GM21717 (cell line): ENCODE measurements at regions not wholly inside any gene's neighbourhood (a gene's known extent, or its start where the extent isn't known, plus 50 kb on each side); places are given as distances from the start of the nearest gene placed in this dataset.

Source experiments
- ATAC-seq: cut with Tn5 transposase; IDR thresholded peaks from one replicate; pipeline ENCODE4 v1.9.1; 2021; ENCODE audit warnings: mild to moderate bottlenecking, moderate library complexity; ENCODE audit not compliant: unreplicated experiment

GRCh38 chr14:35456261-35456660 is 51.7 kb upstream of the NFKBIA start:
- ATAC-seq: no peak

- ATAC-seq: no peak
These were observed 53.9 kb upstream of the NFKBIA start for GRCh38 chr14:35458442-35458841.

DNA sequence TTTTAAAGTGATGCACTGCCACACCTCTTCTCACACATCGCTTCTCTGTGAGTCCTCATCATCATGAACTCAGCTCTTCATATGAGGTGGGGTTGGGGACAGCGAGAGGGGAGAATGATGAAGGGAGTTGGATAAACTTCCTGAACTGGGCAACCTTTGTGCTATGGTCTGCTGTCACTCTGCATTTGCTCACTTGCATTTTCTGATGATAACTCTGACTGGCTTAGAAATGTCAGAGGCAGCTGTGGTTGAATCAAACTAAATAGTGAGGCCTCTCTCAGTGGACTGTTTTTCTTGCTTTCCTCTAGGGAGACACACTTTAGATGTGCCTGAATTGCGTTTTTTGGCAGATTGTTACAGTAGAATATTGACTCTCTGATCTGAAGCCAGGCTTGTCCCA is 55.2 kb upstream of the NFKBIA start:
- ATAC-seq: no peak

- no peak for ATAC-seq
These were observed 63.2 kb upstream of the INSM2 start for GRCh38 chr14:35470755-35471154.

DNA sequence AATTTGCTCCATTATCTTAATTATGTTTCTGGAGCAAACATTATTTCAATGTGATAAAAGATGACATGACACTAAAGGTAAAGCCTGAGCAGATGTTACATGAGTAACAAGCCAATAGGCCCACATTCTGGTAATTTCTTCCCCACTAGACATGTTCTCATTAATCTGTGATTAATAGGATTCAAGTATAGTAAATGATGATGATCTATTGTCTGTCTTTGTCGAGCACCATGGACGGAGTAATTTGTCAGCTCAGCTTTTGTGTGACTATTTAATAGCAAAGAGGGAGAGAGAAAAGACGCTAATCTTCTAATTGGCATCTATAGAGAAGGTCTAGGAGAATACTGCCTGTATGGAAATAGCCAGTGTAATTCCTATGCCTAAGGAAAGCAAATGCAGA is 62.2 kb upstream of the INSM2 start:
- no peak for ATAC-seq

GRCh38 chr14:35474323-35474722 is 59.6 kb upstream of the INSM2 start:
- no peak for ATAC-seq

- ATAC-seq: peak; percentile 93
These were observed 53.7 kb upstream of the INSM2 start for GRCh38 chr14:35480119-35480769.

GRCh38 chr14:35482994-35483515 is 50.9 kb upstream of the INSM2 start:
- ATAC-seq: no peak
